ENCODE measurements at regions not wholly inside any gene's neighbourhood (a gene's known extent, or its start where the extent isn't known, plus 50 kb on each side); places are given as distances from the start of the nearest gene placed in this dataset.

GRCh38 chr4:20617678-20618396, 82.4 kb upstream of the PACRGL start:
- H3K27me3 ChIP-seq (ENCODE audit: control insufficient read depth in 5 of 5, insufficient read depth in 4 of 5, low read length in 5 of 5): no peaks in the 10 kb centered on the region
- H3K4me3 ChIP-seq (ENCODE audit: low read depth in 1 of 5, low read length in 5 of 5): no peak overlapping the region
- no peaks in the 10 kb centered on the region for H3K36me3 ChIP-seq (ENCODE audit: control insufficient read depth in 5 of 5, insufficient read depth in 5 of 5, low read length in 5 of 5)
- H3K9ac ChIP-seq (ENCODE audit: low read length in 5 of 5): no peak overlapping the region
- no peak overlapping the region for H3K27ac ChIP-seq (ENCODE audit: low read depth, low read length)
- H3K9me3 ChIP-seq (ENCODE audit: control insufficient read depth in 5 of 5, low read length in 5 of 5): no peaks in the 10 kb centered on the region
- peaks cover 4 to 29% (median 21%) of the 10 kb centered on the region in 5 donors for H3K4me1 ChIP-seq (ENCODE audit: control insufficient read depth in 5 of 5, insufficient read depth in 5 of 5, low read length in 5 of 5)

GRCh38 chr4:20618731-20619130, 81.5 kb upstream of the PACRGL start:
- peak overlapping the region in 1 of 5 donors; percentile 14 for H3K4me3 ChIP-seq (ENCODE audit: low read depth in 1 of 5, low read length in 5 of 5)
- H3K27me3 ChIP-seq (ENCODE audit: control insufficient read depth in 5 of 5, insufficient read depth in 4 of 5, low read length in 5 of 5): no peaks in the 10 kb centered on the region
- peak overlapping the region; percentile 17 for H3K27ac ChIP-seq (ENCODE audit: low read depth, low read length)
- no peaks in the 10 kb centered on the region for H3K9me3 ChIP-seq (ENCODE audit: control insufficient read depth in 5 of 5, low read length in 5 of 5)
- H3K4me1 ChIP-seq (ENCODE audit: control insufficient read depth in 5 of 5, insufficient read depth in 5 of 5, low read length in 5 of 5): peaks cover 4 to 29% (median 21%) of the 10 kb centered on the region in 5 donors
- H3K36me3 ChIP-seq (ENCODE audit: control insufficient read depth in 5 of 5, insufficient read depth in 5 of 5, low read length in 5 of 5): no peaks in the 10 kb centered on the region
- no peak overlapping the region for H3K9ac ChIP-seq (ENCODE audit: low read length in 5 of 5)

GRCh38 chr4:20621476-20621875, 78.8 kb upstream of the PACRGL start:
- no peak overlapping the region for H3K9ac ChIP-seq (ENCODE audit: low read length in 5 of 5)
- H3K36me3 ChIP-seq (ENCODE audit: control insufficient read depth in 5 of 5, insufficient read depth in 5 of 5, low read length in 5 of 5): no peaks in the 10 kb centered on the region
- H3K27ac ChIP-seq (ENCODE audit: low read depth, low read length): no peak overlapping the region

GRCh38 chr4:20622701-20623100, 77.6 kb upstream of the PACRGL start:
- no peaks in the 10 kb centered on the region for H3K27me3 ChIP-seq (ENCODE audit: control insufficient read depth in 5 of 5, insufficient read depth in 4 of 5, low read length in 5 of 5)
- H3K4me3 ChIP-seq (ENCODE audit: low read depth in 1 of 5, low read length in 5 of 5): no peak overlapping the region
- no peaks in the 10 kb centered on the region for H3K36me3 ChIP-seq (ENCODE audit: control insufficient read depth in 5 of 5, insufficient read depth in 5 of 5, low read length in 5 of 5)
- no peak overlapping the region for H3K9ac ChIP-seq (ENCODE audit: low read length in 5 of 5)
- H3K9me3 ChIP-seq (ENCODE audit: control insufficient read depth in 5 of 5, low read length in 5 of 5): no peaks in the 10 kb centered on the region
- no peak overlapping the region for H3K27ac ChIP-seq (ENCODE audit: low read depth, low read length)
- peaks cover 4 to 31% (median 21%) of the 10 kb centered on the region in 5 donors for H3K4me1 ChIP-seq (ENCODE audit: control insufficient read depth in 5 of 5, insufficient read depth in 5 of 5, low read length in 5 of 5)

More at GRCh38 chr4:20621476-20621875, 78.8 kb upstream of the PACRGL start:
- Histone ChIP-seq H3K4me3 (ENCODE audit: low read depth in 1 of 5, low read length in 5 of 5) (no peak overlapping the region), H3K4me1 (ENCODE audit: control insufficient read depth in 5 of 5, insufficient read depth in 5 of 5, low read length in 5 of 5) (peaks cover 4 to 36% (median 26%) of the 10 kb centered on the region in 5 donors), H3K27me3 (ENCODE audit: control insufficient read depth in 5 of 5, insufficient read depth in 4 of 5, low read length in 5 of 5) (no peaks in the 10 kb centered on the region), H3K9me3 (ENCODE audit: control insufficient read depth in 5 of 5, low read length in 5 of 5) (no peaks in the 10 kb centered on the region)

- Histone ChIP-seq H3K36me3 (ENCODE audit: control insufficient read depth in 5 of 5, insufficient read depth in 5 of 5, low read length in 5 of 5) (no peaks in the 10 kb centered on the region), H3K27ac (ENCODE audit: low read depth, low read length) (no peak overlapping the region), H3K9me3 (ENCODE audit: control insufficient read depth in 5 of 5, low read length in 5 of 5) (no peaks in the 10 kb centered on the region), H3K4me3 (ENCODE audit: low read depth in 1 of 5, low read length in 5 of 5) (no peak overlapping the region), H3K4me1 (ENCODE audit: control insufficient read depth in 5 of 5, insufficient read depth in 5 of 5, low read length in 5 of 5) (peaks cover 0 to 19% (median 9%) of the 10 kb centered on the region in 5 donors), H3K9ac (ENCODE audit: low read length in 5 of 5) (no peak overlapping the region), H3K27me3 (ENCODE audit: control insufficient read depth in 5 of 5, insufficient read depth in 4 of 5, low read length in 5 of 5) (no peaks in the 10 kb centered on the region)
Observed at GRCh38 chr4:20623939-20624338, 76.3 kb upstream of the PACRGL start.

GRCh38 chr4:20624793-20625374, 75.4 kb upstream of the PACRGL start:
- H3K9me3 ChIP-seq (ENCODE audit: control insufficient read depth in 5 of 5, low read length in 5 of 5): no peaks in the 10 kb centered on the region
- no peaks in the 10 kb centered on the region for H3K36me3 ChIP-seq (ENCODE audit: control insufficient read depth in 5 of 5, insufficient read depth in 5 of 5, low read length in 5 of 5)
- H3K9ac ChIP-seq (ENCODE audit: low read length in 5 of 5): no peak overlapping the region
- H3K4me3 ChIP-seq (ENCODE audit: low read depth in 1 of 5, low read length in 5 of 5): no peak overlapping the region
- no peaks in the 10 kb centered on the region for H3K27me3 ChIP-seq (ENCODE audit: control insufficient read depth in 5 of 5, insufficient read depth in 4 of 5, low read length in 5 of 5)
- H3K27ac ChIP-seq (ENCODE audit: low read depth, low read length): no peak overlapping the region
- peaks cover 0 to 15% (median 8%) of the 10 kb centered on the region in 5 donors for H3K4me1 ChIP-seq (ENCODE audit: control insufficient read depth in 5 of 5, insufficient read depth in 5 of 5, low read length in 5 of 5)

GRCh38 chr4:20625426-20625825, 74.8 kb upstream of the PACRGL start:
- Histone ChIP-seq H3K9me3 (ENCODE audit: control insufficient read depth in 5 of 5, low read length in 5 of 5) (no peaks in the 10 kb centered on the region), H3K27ac (ENCODE audit: low read depth, low read length) (no peak overlapping the region), H3K27me3 (ENCODE audit: control insufficient read depth in 5 of 5, insufficient read depth in 4 of 5, low read length in 5 of 5) (no peaks in the 10 kb centered on the region), H3K9ac (ENCODE audit: low read length in 5 of 5) (no peak overlapping the region), H3K36me3 (ENCODE audit: control insufficient read depth in 5 of 5, insufficient read depth in 5 of 5, low read length in 5 of 5) (no peaks in the 10 kb centered on the region), H3K4me1 (ENCODE audit: control insufficient read depth in 5 of 5, insufficient read depth in 5 of 5, low read length in 5 of 5) (peaks cover 0 to 15% (median 8%) of the 10 kb centered on the region in 5 donors), H3K4me3 (ENCODE audit: low read depth in 1 of 5, low read length in 5 of 5) (no peak overlapping the region)

- Histone ChIP-seq H3K4me1 (ENCODE audit: control insufficient read depth in 5 of 5, insufficient read depth in 5 of 5, low read length in 5 of 5) (peaks cover 0 to 10% (median 8%) of the 10 kb centered on the region in 5 donors), H3K27ac (ENCODE audit: low read depth, low read length) (no peak overlapping the region), H3K9ac (ENCODE audit: low read length in 5 of 5) (no peak overlapping the region), H3K4me3 (ENCODE audit: low read depth in 1 of 5, low read length in 5 of 5) (no peak overlapping the region), H3K27me3 (ENCODE audit: control insufficient read depth in 5 of 5, insufficient read depth in 4 of 5, low read length in 5 of 5) (no peaks in the 10 kb centered on the region), H3K9me3 (ENCODE audit: control insufficient read depth in 5 of 5, low read length in 5 of 5) (no peaks in the 10 kb centered on the region), H3K36me3 (ENCODE audit: control insufficient read depth in 5 of 5, insufficient read depth in 5 of 5, low read length in 5 of 5) (no peaks in the 10 kb centered on the region)
Observed at GRCh38 chr4:20626326-20627005, 73.8 kb upstream of the PACRGL start.

GRCh38 chr4:20627866-20628265, 72.4 kb upstream of the PACRGL start:
- Histone ChIP-seq H3K4me3 (ENCODE audit: low read depth in 1 of 5, low read length in 5 of 5) (no peak overlapping the region), H3K27me3 (ENCODE audit: control insufficient read depth in 5 of 5, insufficient read depth in 4 of 5, low read length in 5 of 5) (no peaks in the 10 kb centered on the region), H3K27ac (ENCODE audit: low read depth, low read length) (no peak overlapping the region), H3K9me3 (ENCODE audit: control insufficient read depth in 5 of 5, low read length in 5 of 5) (no peaks in the 10 kb centered on the region), H3K4me1 (ENCODE audit: control insufficient read depth in 5 of 5, insufficient read depth in 5 of 5, low read length in 5 of 5) (peaks cover 0 to 10% (median 7%) of the 10 kb centered on the region in 5 donors), H3K9ac (ENCODE audit: low read length in 5 of 5) (no peak overlapping the region), H3K36me3 (ENCODE audit: control insufficient read depth in 5 of 5, insufficient read depth in 5 of 5, low read length in 5 of 5) (no peaks in the 10 kb centered on the region)

All from subcutaneous abdominal adipose tissue (tissue), 5 donors.